ENCODE measurements at regions not wholly inside any gene's neighbourhood (a gene's known extent, or its start where the extent isn't known, plus 50 kb on each side); places are given as distances from the start of the nearest gene placed in this dataset.

DNA sequence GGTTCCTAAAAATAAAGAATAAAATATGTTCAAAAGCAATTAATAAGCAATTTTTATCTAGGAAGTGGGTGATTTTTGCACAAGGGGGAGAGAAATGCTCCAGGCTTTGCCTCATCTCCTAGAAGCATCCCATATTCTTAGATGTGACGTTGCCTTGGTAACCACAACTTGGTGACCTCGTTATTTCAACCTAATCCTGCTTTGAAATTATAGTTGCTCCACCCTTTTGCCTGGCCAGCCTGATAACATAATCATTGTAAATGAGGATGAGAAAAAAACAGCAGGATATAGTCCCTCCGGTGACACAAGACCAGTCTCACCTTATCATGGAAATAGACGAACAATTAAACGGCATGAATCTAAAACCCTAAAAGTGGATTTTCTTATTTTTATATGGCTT, 194.4 kb downstream of the QDPR start:
- Mint-ChIP-seq H3K9me3 (peaks cover 4% of the 10 kb centered on the region), H3K27me3 (ENCODE audit: insufficient read depth, low read depth) (no peaks in the 10 kb centered on the region), H3K27ac (no peak overlapping the region), H3K36me3 (no peaks in the 10 kb centered on the region), H3K4me3 (no peak overlapping the region), H3K4me1 (peaks cover 5% of the 10 kb centered on the region)
- Histone ChIP-seq H3K36me3 (no peaks in the 10 kb centered on the region), H3K27me3 (no peaks in the 10 kb centered on the region), H3F3A (ENCODE audit: low read depth) (no peaks in the 10 kb centered on the region), H3K4me3 (no peak overlapping the region), H3K4me1 (no peaks in the 10 kb centered on the region), H3K4me2 (no peak overlapping the region), H3K79me2 (ENCODE audit: low read depth) (no peaks in the 10 kb centered on the region), H3K9ac (no peak overlapping the region), H4K20me1 (ENCODE audit: low read depth) (no peaks in the 10 kb centered on the region), H2AFZ (replicated peaks) (no peak overlapping the region), H3K9me3 (ENCODE audit: low read depth) (no peaks in the 10 kb centered on the region), H3K27ac (no peak overlapping the region)
- no peak for DNase-seq (ENCODE audit: low spot score)
- no peak for TF ChIP-seq EZH2phosphoT487 (IDR thresholded peaks at IDR 0.05)
- TF ChIP-seq EZH2 (IDR thresholded peaks at IDR 0.05): no peak
- TF ChIP-seq, protein P1, sequence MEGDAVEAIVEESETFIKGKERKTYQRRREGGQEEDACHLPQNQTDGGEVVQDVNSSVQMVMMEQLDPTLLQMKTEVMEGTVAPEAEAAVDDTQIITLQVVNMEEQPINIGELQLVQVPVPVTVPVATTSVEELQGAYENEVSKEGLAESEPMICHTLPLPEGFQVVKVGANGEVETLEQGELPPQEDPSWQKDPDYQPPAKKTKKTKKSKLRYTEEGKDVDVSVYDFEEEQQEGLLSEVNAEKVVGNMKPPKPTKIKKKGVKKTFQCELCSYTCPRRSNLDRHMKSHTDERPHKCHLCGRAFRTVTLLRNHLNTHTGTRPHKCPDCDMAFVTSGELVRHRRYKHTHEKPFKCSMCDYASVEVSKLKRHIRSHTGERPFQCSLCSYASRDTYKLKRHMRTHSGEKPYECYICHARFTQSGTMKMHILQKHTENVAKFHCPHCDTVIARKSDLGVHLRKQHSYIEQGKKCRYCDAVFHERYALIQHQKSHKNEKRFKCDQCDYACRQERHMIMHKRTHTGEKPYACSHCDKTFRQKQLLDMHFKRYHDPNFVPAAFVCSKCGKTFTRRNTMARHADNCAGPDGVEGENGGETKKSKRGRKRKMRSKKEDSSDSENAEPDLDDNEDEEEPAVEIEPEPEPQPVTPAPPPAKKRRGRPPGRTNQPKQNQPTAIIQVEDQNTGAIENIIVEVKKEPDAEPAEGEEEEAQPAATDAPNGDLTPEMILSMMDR (IDR thresholded peaks at IDR 0.05): no peak

DNA sequence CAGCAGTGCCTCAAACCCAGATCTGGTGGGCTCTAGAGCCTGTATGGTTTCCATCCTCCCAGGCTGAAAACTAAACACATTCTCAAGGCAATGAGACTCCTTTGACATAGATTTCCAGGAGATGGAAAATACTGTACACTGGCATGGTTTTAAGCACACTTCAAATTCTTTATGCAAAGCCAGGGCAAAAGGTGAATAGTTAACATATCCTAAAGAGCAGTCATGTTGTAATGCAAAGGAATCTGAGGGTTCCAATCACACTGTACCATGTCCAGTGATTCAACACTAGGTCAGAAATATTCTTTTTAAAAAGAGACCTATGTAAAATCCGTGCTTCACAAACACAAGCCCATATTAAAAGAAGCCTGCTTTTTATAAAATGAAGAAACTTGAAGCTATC, 195.3 kb downstream of the QDPR start:
- no peak overlapping the region for H3K4me2 ChIP-seq
- no peak overlapping the region for H3K4me3 Mint-ChIP-seq
- no peaks in the 10 kb centered on the region for H3F3A ChIP-seq (ENCODE audit: low read depth)
- no peaks in the 10 kb centered on the region for H3K9me3 ChIP-seq (ENCODE audit: low read depth)
- H3K4me1 ChIP-seq: no peaks in the 10 kb centered on the region
- DNase-seq (ENCODE audit: low spot score): no peak
- no peaks in the 10 kb centered on the region for H3K36me3 Mint-ChIP-seq
- no peaks in the 10 kb centered on the region for H3K79me2 ChIP-seq (ENCODE audit: low read depth)
- H3K4me3 ChIP-seq: no peak overlapping the region
- H3K9ac ChIP-seq: no peak overlapping the region
- no peaks in the 10 kb centered on the region for H4K20me1 ChIP-seq (ENCODE audit: low read depth)
- H3K9me3 Mint-ChIP-seq: peaks cover 4% of the 10 kb centered on the region
- H3K27me3 Mint-ChIP-seq (ENCODE audit: insufficient read depth, low read depth): no peaks in the 10 kb centered on the region
- no peak overlapping the region for H3K27ac Mint-ChIP-seq
- H3K4me1 Mint-ChIP-seq: peaks cover 5% of the 10 kb centered on the region
- H3K27me3 ChIP-seq: no peaks in the 10 kb centered on the region
- no peaks in the 10 kb centered on the region for H3K36me3 ChIP-seq
- H2AFZ ChIP-seq (replicated peaks): no peak overlapping the region
- H3K27ac ChIP-seq: no peak overlapping the region
- TF ChIP-seq, protein P1 (IDR thresholded peaks at IDR 0.05): no peak
- no peak for TF ChIP-seq EZH2 (IDR thresholded peaks at IDR 0.05)
- TF ChIP-seq EZH2phosphoT487 (IDR thresholded peaks at IDR 0.05): no peak

DNA sequence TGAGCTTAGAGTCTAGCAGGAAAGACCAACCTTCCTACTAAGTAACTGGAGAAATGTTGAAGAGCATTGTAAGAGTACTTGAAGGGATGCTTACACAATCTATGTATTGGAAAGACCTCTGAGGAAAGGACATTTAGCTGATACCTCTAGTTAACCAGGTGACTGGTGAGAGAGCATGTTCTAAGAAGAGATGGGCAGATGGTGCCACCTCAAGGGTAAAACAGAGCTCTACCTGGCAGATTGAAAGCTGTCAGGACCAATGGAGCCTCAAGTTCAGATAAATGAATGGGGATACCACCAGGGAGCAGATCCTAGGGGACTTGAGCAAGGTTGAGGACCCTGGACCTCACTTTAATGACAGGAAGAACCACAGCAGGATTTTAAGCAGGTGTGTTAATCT, 196.4 kb downstream of the QDPR start:
- Mint-ChIP-seq H3K4me3 (no peak overlapping the region), H3K9me3 (no peaks in the 10 kb centered on the region), H3K27ac (no peak overlapping the region), H3K27me3 (ENCODE audit: insufficient read depth, low read depth) (no peaks in the 10 kb centered on the region), H3K4me1 (peaks cover 5% of the 10 kb centered on the region), H3K36me3 (no peaks in the 10 kb centered on the region)
- Histone ChIP-seq H3K36me3 (no peaks in the 10 kb centered on the region), H3K4me2 (no peak overlapping the region), H3K27me3 (no peaks in the 10 kb centered on the region), H3K4me1 (no peaks in the 10 kb centered on the region), H3K4me3 (no peak overlapping the region), H4K20me1 (ENCODE audit: low read depth) (no peaks in the 10 kb centered on the region), H2AFZ (replicated peaks) (no peak overlapping the region), H3K79me2 (ENCODE audit: low read depth) (no peaks in the 10 kb centered on the region), H3F3A (ENCODE audit: low read depth) (no peaks in the 10 kb centered on the region), H3K9ac (no peak overlapping the region), H3K9me3 (ENCODE audit: low read depth) (no peaks in the 10 kb centered on the region), H3K27ac (no peak overlapping the region)
- no peak for DNase-seq (ENCODE audit: low spot score)
- TF ChIP-seq EZH2 (IDR thresholded peaks at IDR 0.05): no peak
- TF ChIP-seq, protein P1 (IDR thresholded peaks at IDR 0.05): no peak
- TF ChIP-seq EZH2phosphoT487 (IDR thresholded peaks at IDR 0.05): no peak

DNA sequence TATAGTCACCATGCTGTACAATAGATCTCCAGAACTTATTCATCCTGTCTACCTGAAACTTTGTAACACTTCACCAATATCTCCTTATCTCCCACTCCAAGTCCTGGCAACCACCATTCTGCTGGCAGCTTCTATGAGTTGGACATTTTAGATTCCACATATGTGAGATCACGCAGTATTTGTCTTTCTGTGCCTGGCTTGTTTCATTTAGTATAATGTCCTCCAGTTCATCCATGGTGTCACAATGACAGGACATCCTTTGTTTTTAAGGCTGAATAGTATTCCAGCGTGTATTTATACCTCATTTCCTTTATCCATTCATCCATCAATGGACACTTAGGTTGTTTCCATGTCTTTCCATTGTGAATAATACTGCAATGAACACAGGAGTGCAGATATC, 198.7 kb downstream of the QDPR start:
- Mint-ChIP-seq H3K4me3 (no peak overlapping the region), H3K36me3 (no peaks in the 10 kb centered on the region), H3K9me3 (no peaks in the 10 kb centered on the region), H3K27me3 (ENCODE audit: insufficient read depth, low read depth) (no peaks in the 10 kb centered on the region), H3K4me1 (peaks cover 5% of the 10 kb centered on the region), H3K27ac (no peak overlapping the region)
- DNase-seq (ENCODE audit: low spot score): no peak
- H4K20me1 ChIP-seq (ENCODE audit: low read depth): no peaks in the 10 kb centered on the region
- H2AFZ ChIP-seq (replicated peaks): no peak overlapping the region
- no peaks in the 10 kb centered on the region for H3K79me2 ChIP-seq (ENCODE audit: low read depth)
- no peaks in the 10 kb centered on the region for H3K36me3 ChIP-seq
- TF ChIP-seq, protein P1 (IDR thresholded peaks at IDR 0.05): no peak
- TF ChIP-seq EZH2 (IDR thresholded peaks at IDR 0.05): no peak
- TF ChIP-seq EZH2phosphoT487 (IDR thresholded peaks at IDR 0.05): no peak
- H3K27me3 ChIP-seq: no peaks in the 10 kb centered on the region
- H3F3A ChIP-seq (ENCODE audit: low read depth): no peaks in the 10 kb centered on the region
- H3K9me3 ChIP-seq (ENCODE audit: low read depth): no peaks in the 10 kb centered on the region
- H3K9ac ChIP-seq: no peak overlapping the region
- H3K27ac ChIP-seq: no peak overlapping the region
- no peak overlapping the region for H3K4me2 ChIP-seq
- no peaks in the 10 kb centered on the region for H3K4me1 ChIP-seq
- no peak overlapping the region for H3K4me3 ChIP-seq

Data from neural progenitor cell (in vitro differentiated cells).